HepG2 (cell line): ENCODE measurements at regions not wholly inside any gene's neighbourhood (a gene's known extent, or its start where the extent isn't known, plus 50 kb on each side); places are given as distances from the start of the nearest gene placed in this dataset.

Experiments used
- ATAC-seq: fragments of 200-7000 bp; cut with Tn5 transposase; 3 replicates; pipeline ENCODE4 v1.9.1; 2020; ENCODE audit warnings: mild to moderate bottlenecking, moderate library complexity
- BruUV-seq: library from RNA; stranded (reverse); fragments of 400-500 nt; replicated peaks from 2 replicates; lab custom pipeline; 2021; lab: Mats Ljungman, UMichigan
- CTCF ChIA-PET: fragments of 300-600 bp; formaldehyde crosslinking; extraction: SDS; loops from one replicate; lab custom pipeline; 2021; ENCODE audit warnings: low total read pairs, inconsistent platforms, low intra/inter-chr PET ratio; lab: Yijun Ruan, JAX
- POLR2A ChIA-PET: fragments of 350-600 bp; sonication (Branson Sonifier 250); formaldehyde crosslinking; loops from one replicate; lab custom pipeline; 2020; ENCODE audit warnings: antibody characterized with exemption, inconsistent platforms; lab: Yijun Ruan, JAX
- DNase-seq: peaks from one replicate; pipeline ENCODE4 v3.0.0-alpha.2; 2015; ENCODE audit warnings: low spot score
- FAIRE-seq: peaks from 3 replicates; lab custom pipeline; 2011; peaks lifted over from hg19 to GRCh38; lab: Jason Lieb, UNC
- H2AFZ ChIP-seq: one replicate; pipeline ENCODE4 v1.6.1; 2011; ENCODE audit warnings: low read length, inconsistent platforms
- H3K27ac ChIP-seq: fragments of 300-600 bp; 3 replicates; pipeline ENCODE4 v1.8.0; 2011; ENCODE audit warnings: mixed run types, mild to moderate bottlenecking, mixed read lengths, low read length, inconsistent platforms; ENCODE audit not compliant: insufficient read depth; ENCODE audit errors: extremely low read length
- H3K27me3 ChIP-seq, 2 experiments: fragments of 200-600 bp in 1 of 2; 2 replicates in 1 of 2; 3 replicates in 1 of 2; pipeline versions ENCODE4 v1.6.0 to v1.8.0; 2011; ENCODE audit warnings: low read length in 2 of 2, mild to moderate bottlenecking in 2 of 2, moderate library complexity in 2 of 2, inconsistent platforms in 1 of 2; ENCODE audit not compliant: insufficient read depth in 2 of 2, control insufficient read depth in 1 of 2
- H3K36me3 ChIP-seq, 2 experiments: fragments of 200-600 bp in 1 of 2; replicated peaks in 1 of 2; 2 replicates in 1 of 2; 3 replicates in 1 of 2; pipeline versions ENCODE4 v1.5.1 to v1.8.0; 2011; ENCODE audit warnings: low read length in 2 of 2, inconsistent platforms in 1 of 2; ENCODE audit not compliant: insufficient read depth in 2 of 2, control insufficient read depth in 1 of 2
- H3K4me1 ChIP-seq: 2 replicates; pipeline ENCODE4 v1.5.1; 2012; ENCODE audit warnings: low read length, inconsistent platforms; ENCODE audit not compliant: insufficient read depth
- H3K4me2 ChIP-seq: 2 replicates; pipeline ENCODE4 v1.6.0; 2011; ENCODE audit warnings: low read depth, low read length, inconsistent platforms
- H3K4me3 ChIP-seq, 3 experiments: fragments of 200-600 bp in 1 of 3; sonication (generic), shearing (Covaris generic) in 1 of 3; replicated peaks in 1 of 3; 2 replicates each; pipeline ENCODE4 v1.5.1; 2011 to 2016; ENCODE audit warnings: low read length in 3 of 3, inconsistent platforms in 2 of 3, low read depth in 2 of 3, mild to moderate bottlenecking in 2 of 3, control low read depth in 1 of 3, mixed read lengths in 1 of 3; ENCODE audit not compliant: insufficient read depth in 1 of 3
- H3K79me2 ChIP-seq: one replicate; pipeline ENCODE4 v1.6.1; 2011; ENCODE audit warnings: low read length, inconsistent platforms; ENCODE audit not compliant: insufficient read depth
- H3K9ac ChIP-seq: 2 replicates; pipeline ENCODE4 v1.6.0; 2011; ENCODE audit warnings: mild to moderate bottlenecking, low read depth, low read length, inconsistent platforms; ENCODE audit not compliant: insufficient read depth
- H3K9me3 ChIP-seq: 2 replicates; pipeline ENCODE4 v1.5.1; 2012; ENCODE audit warnings: mild to moderate bottlenecking, low read length
- H4K20me1 ChIP-seq: 2 replicates; pipeline ENCODE4 v1.6.0; 2011; ENCODE audit warnings: inconsistent platforms, mild to moderate bottlenecking, low read length, moderate library complexity; ENCODE audit not compliant: insufficient read depth
- BCL6 ChIP-seq: IDR thresholded peaks from 2 replicates; pipeline ENCODE4 v1.6.1; 2016; ENCODE audit warnings: missing genetic modification reagents, missing compliant biosample characterization
- CEBPB ChIP-seq: IDR thresholded peaks from 2 replicates; pipeline ENCODE4 v1.6.1; 2011; ENCODE audit warnings: low read depth, low read length, improper control_type of control experiment, borderline replicate concordance
- FOXK1 ChIP-seq: sonication (generic); formaldehyde crosslinking; IDR thresholded peaks from 2 replicates; pipeline ENCODE4 v1.4.0; 2020; ENCODE audit warnings: low read depth, missing genetic modification reagents, borderline replicate concordance
- GLI4 ChIP-seq: sonication (generic); formaldehyde crosslinking; IDR thresholded peaks from 2 replicates; pipeline ENCODE4 v1.5.1; 2020; ENCODE audit warnings: missing genetic modification reagents, mild to moderate bottlenecking, moderate library complexity, borderline replicate concordance
- HOXA5 ChIP-seq: sonication (generic); formaldehyde crosslinking; IDR thresholded peaks from 2 replicates; pipeline ENCODE4 v1.4.0; 2020; ENCODE audit warnings: missing genetic modification reagents
- HOXA7 ChIP-seq: sonication (generic); formaldehyde crosslinking; IDR thresholded peaks from 2 replicates; pipeline ENCODE4 v1.8.1; 2022; ENCODE audit warnings: mild to moderate bottlenecking, missing genetic modification reagents, moderate library complexity
- NFE2L2 ChIP-seq: fragments of 150-350 bp; IDR thresholded peaks from 2 replicates; pipeline ENCODE4 v1.6.1; 2014; ENCODE audit warnings: low read length
- NR3C1 ChIP-seq: sonication (generic); formaldehyde crosslinking; IDR thresholded peaks from 2 replicates; pipeline ENCODE4 v1.4.0; 2020; ENCODE audit warnings: missing genetic modification reagents
- PRDM4 ChIP-seq: sonication (generic); formaldehyde crosslinking; IDR thresholded peaks from 2 replicates; pipeline ENCODE4 v1.9.0; 2021; ENCODE audit warnings: missing genetic modification reagents, borderline replicate concordance
- PRMT3 ChIP-seq: sonication (generic); formaldehyde crosslinking; IDR thresholded peaks from 2 replicates; pipeline ENCODE4 v1.8.1; 2022; ENCODE audit warnings: low read depth, mild to moderate bottlenecking, moderate library complexity, missing genetic modification reagents, borderline replicate concordance
- SIX1 ChIP-seq: sonication (generic); formaldehyde crosslinking; IDR thresholded peaks from 2 replicates; pipeline ENCODE4 v1.4.0; 2020; ENCODE audit warnings: missing genetic modification reagents, borderline replicate concordance
- SRF ChIP-seq: IDR thresholded peaks from 2 replicates; pipeline ENCODE4 v1.6.1; 2011; ENCODE audit warnings: mild to moderate bottlenecking, low read depth, low read length, moderate library complexity
- TEAD3 ChIP-seq: optimal IDR thresholded peaks from 2 replicates; pipeline ENCODE3; 2016; ENCODE audit warnings: borderline replicate concordance
- ZBTB21 ChIP-seq: sonication (generic); formaldehyde crosslinking; IDR thresholded peaks from 2 replicates; pipeline ENCODE4 v1.4.0; 2020; ENCODE audit warnings: missing genetic modification reagents
- ZKSCAN1 ChIP-seq: fragments of 150-350 bp; IDR thresholded peaks from 2 replicates; pipeline ENCODE4 v1.6.1; 2014; ENCODE audit warnings: low read length
- ZNF253 ChIP-seq: sonication (generic); formaldehyde crosslinking; IDR thresholded peaks from 2 replicates; pipeline ENCODE4 v1.8.0; 2022; ENCODE audit warnings: mild to moderate bottlenecking, missing genetic modification reagents, borderline replicate concordance
- ZNF460 ChIP-seq: sonication (generic); formaldehyde crosslinking; IDR thresholded peaks from 2 replicates; pipeline ENCODE4 v1.5.1; 2020; ENCODE audit warnings: missing genetic modification reagents, mild to moderate bottlenecking, borderline replicate concordance
- ZNF737 ChIP-seq: sonication (generic); formaldehyde crosslinking; IDR thresholded peaks from 2 replicates; pipeline ENCODE4 v1.5.0; 2020; ENCODE audit warnings: missing genetic modification reagents, mild to moderate bottlenecking, borderline replicate concordance
- ZNF777 ChIP-seq: sonication (generic); formaldehyde crosslinking; IDR thresholded peaks from 2 replicates; pipeline ENCODE4 v1.4.0; 2020; ENCODE audit warnings: missing genetic modification reagents
- ZSCAN21 ChIP-seq: sonication (generic); formaldehyde crosslinking; IDR thresholded peaks from 2 replicates; pipeline ENCODE4 v1.8.0; 2022; ENCODE audit warnings: mild to moderate bottlenecking, missing genetic modification reagents, moderate library complexity, borderline replicate concordance
- ZSCAN9 ChIP-seq: IDR thresholded peaks from 2 replicates; pipeline ENCODE4 v1.6.1; 2016; ENCODE audit warnings: borderline replicate concordance
- WGBS: methylation state at CpG from one replicate; pipeline ENCODE4 v1.1.6; 2017; ENCODE audit warnings: low lambda C conversion rate; 5-methylcytosine and 5-hydroxymethylcytosine counted together
- in situ Hi-C: cut with HindIII; loops from 2 replicates; pipeline ENCODE4 v1.10.0; 2017; ENCODE audit warnings: low pct_unique_long_range_greater_than_20kb; ENCODE audit not compliant: extremely low pct_ligation_motif_present
- intact Hi-C: fragments of 100-400 bp; cut with micrococcal nuclease; formaldehyde crosslinking; loops from one replicate; pipeline ENCODE4 v1.10.0; 2022; ENCODE audit not compliant: unreplicated experiment

GRCh38 chr15:61442821-61443220 lies 213.7 kb upstream of the RORA start:
- no peaks in the 10 kb centered on the region for H3K27me3 ChIP-seq
- ChIA-PET CTCF (no interaction called here), POLR2A (no interaction called here)
- no peak overlapping the region for H3K4me3 ChIP-seq
- no peak for FAIRE-seq
- in situ Hi-C loops (no loop called here), intact Hi-C loops (no loop called here)
- no peaks in the 10 kb centered on the region for H3K79me2 ChIP-seq
- H4K20me1 ChIP-seq: no peaks in the 10 kb centered on the region
- no peaks in the 10 kb centered on the region for H3K4me1 ChIP-seq
- no peak for ATAC-seq
- no peak overlapping the region for H2AFZ ChIP-seq
- no peak for TF ChIP-seq ZNF737 (CRISPR knock-in tag)
- TF ChIP-seq SIX1: no peak
- no peak for TF ChIP-seq ZNF777 (CRISPR knock-in tag)
- TF ChIP-seq HOXA5 (CRISPR knock-in tag): no peak
- no peak for TF ChIP-seq PRMT3
- TF ChIP-seq BCL6 (CRISPR knock-in tag): no peak
- TF ChIP-seq PRDM4: no peak
- TF ChIP-seq ZSCAN9 (CRISPR knock-in tag): no peak
- TF ChIP-seq, all 625 proteins: peak for 0
- whole genome bisulfite sequencing: 4% methylated on average over 1 of the region's 1 CpG
- Histone ChIP-seq H3K27ac (no peak overlapping the region), H3K9ac (no peak overlapping the region), H3K4me2 (no peak overlapping the region), H3K9me3 (no peaks in the 10 kb centered on the region), H3K36me3 (no peaks in the 10 kb centered on the region)
- no TSS peak for BruUV-seq
- no peak for DNase-seq

- no peak for ATAC-seq
- FAIRE-seq: no peak
- intact Hi-C loops: no loop called here
- no peak for TF ChIP-seq CEBPB
- no peak for TF ChIP-seq SRF
- no peak for TF ChIP-seq SIX1
- TF ChIP-seq NFE2L2: no peak
- TF ChIP-seq ZSCAN21 (CRISPR knock-in tag): no peak
- TF ChIP-seq TEAD3 (CRISPR knock-in tag): no peak
- no peak for TF ChIP-seq NR3C1 (CRISPR knock-in tag)
- no peak for TF ChIP-seq ZNF253 (CRISPR knock-in tag)
- no peak for TF ChIP-seq ZKSCAN1
- TF ChIP-seq ZBTB21 (CRISPR knock-in tag): no peak
- no peak for TF ChIP-seq GLI4 (CRISPR knock-in tag)
- TF ChIP-seq FOXK1: no peak
- TF ChIP-seq HOXA7 (CRISPR knock-in tag): no peak
- no peak for TF ChIP-seq ZNF460 (CRISPR knock-in tag)
- Histone ChIP-seq H3K4me3 (no peak overlapping the region), H2AFZ (no peak overlapping the region), H3K27me3 (no peaks in the 10 kb centered on the region), H3K79me2 (no peaks in the 10 kb centered on the region), H3K4me2 (no peak overlapping the region), H3K4me1 (no peaks in the 10 kb centered on the region), H3K36me3 (no peaks in the 10 kb centered on the region), H3K9me3 (no peaks in the 10 kb centered on the region), H4K20me1 (no peaks in the 10 kb centered on the region), H3K9ac (no peak overlapping the region), H3K27ac (no peak overlapping the region)
- ChIA-PET POLR2A (no interaction called here), CTCF (no interaction called here)
- DNase-seq: no peak
- in situ Hi-C loops: no loop called here
- no TSS peak for BruUV-seq
Measured at GRCh38 chr15:61441891-61442290, 212.8 kb upstream of the RORA start.
